PFSK-1 (cell line): ENCODE measurements at regions not wholly inside any gene's neighbourhood (a gene's known extent, or its start where the extent isn't known, plus 50 kb on each side); places are given as distances from the start of the nearest gene placed in this dataset.

Source experiments
- POLR2AphosphoS5 ChIP-seq: IDR thresholded peaks from 2 replicates; pipeline ENCODE4 v1.6.1; 2012; ENCODE audit warnings: low read depth, mild to moderate bottlenecking, control low read depth, low read length, moderate library complexity
- REST ChIP-seq, 2 experiments: IDR thresholded peaks; 2 replicates each; pipeline versions ENCODE4 v1.6.1 to v1.8.0; 2011 to 2012; ENCODE audit warnings: low read depth in 2 of 2, low read length in 2 of 2, control low read depth in 1 of 2, inconsistent platforms in 1 of 2, mild to moderate bottlenecking in 1 of 2, moderate library complexity in 1 of 2; ENCODE audit not compliant: insufficient read depth in 1 of 2
- SIN3A ChIP-seq: IDR thresholded peaks from 2 replicates; pipeline ENCODE4 v1.6.1; 2012; ENCODE audit warnings: mild to moderate bottlenecking, low read length, moderate library complexity, borderline replicate concordance; ENCODE audit not compliant: insufficient read depth
- TAF1 ChIP-seq: IDR thresholded peaks from 2 replicates; pipeline ENCODE4 v1.6.1; 2012; ENCODE audit warnings: low read length, control low read depth, borderline replicate concordance; ENCODE audit not compliant: insufficient read depth

DNA sequence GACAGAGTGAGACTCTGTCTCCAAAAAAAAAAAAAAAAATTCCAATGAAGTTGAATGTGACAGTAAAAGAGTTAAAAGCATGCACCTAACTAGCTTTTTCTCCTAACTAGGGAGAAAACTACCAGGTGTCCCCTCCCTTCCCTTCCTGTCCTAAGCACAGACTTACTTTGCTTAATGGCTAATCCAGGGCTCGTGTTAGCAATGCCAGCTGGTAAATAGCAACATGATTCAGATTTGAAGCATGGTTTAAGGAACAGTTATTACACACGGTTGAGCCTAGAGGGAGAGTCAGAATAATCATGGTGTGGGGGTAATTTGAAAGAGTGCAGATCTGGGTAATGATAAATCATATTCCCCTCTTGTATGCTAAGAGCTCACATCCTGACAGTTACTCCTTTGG is 338.3 kb downstream of the STIM2 start:
- no peak for TF ChIP-seq POLR2AphosphoS5
- TF ChIP-seq REST (IDR thresholded peaks at IDR 0.05; ENCODE audit: insufficient read depth in 1 of 2, low read depth in 2 of 2, low read length in 2 of 2): no peak
- no peak for TF ChIP-seq SIN3A
- TF ChIP-seq TAF1: no peak
